DND-41 (cell line): ENCODE measurements at regions not wholly inside any gene's neighbourhood (a gene's known extent, or its start where the extent isn't known, plus 50 kb on each side); places are given as distances from the start of the nearest gene placed in this dataset.

Experiments
- CTCF ChIP-seq: IDR thresholded peaks from 2 replicates; pipeline ENCODE4 v1.5.1; 2012; ENCODE audit warnings: borderline replicate concordance, low read length, moderate library complexity, mild to moderate bottlenecking; ENCODE audit not compliant: poor library complexity, severe bottlenecking; ENCODE audit errors: extremely low read depth
- EZH2 ChIP-seq: IDR thresholded peaks from 3 replicates; pipeline ENCODE4 v1.6.1; 2012; ENCODE audit warnings: borderline replicate concordance, low read depth, mild to moderate bottlenecking, moderate library complexity, low read length, inconsistent platforms; ENCODE audit not compliant: severe bottlenecking

DNA sequence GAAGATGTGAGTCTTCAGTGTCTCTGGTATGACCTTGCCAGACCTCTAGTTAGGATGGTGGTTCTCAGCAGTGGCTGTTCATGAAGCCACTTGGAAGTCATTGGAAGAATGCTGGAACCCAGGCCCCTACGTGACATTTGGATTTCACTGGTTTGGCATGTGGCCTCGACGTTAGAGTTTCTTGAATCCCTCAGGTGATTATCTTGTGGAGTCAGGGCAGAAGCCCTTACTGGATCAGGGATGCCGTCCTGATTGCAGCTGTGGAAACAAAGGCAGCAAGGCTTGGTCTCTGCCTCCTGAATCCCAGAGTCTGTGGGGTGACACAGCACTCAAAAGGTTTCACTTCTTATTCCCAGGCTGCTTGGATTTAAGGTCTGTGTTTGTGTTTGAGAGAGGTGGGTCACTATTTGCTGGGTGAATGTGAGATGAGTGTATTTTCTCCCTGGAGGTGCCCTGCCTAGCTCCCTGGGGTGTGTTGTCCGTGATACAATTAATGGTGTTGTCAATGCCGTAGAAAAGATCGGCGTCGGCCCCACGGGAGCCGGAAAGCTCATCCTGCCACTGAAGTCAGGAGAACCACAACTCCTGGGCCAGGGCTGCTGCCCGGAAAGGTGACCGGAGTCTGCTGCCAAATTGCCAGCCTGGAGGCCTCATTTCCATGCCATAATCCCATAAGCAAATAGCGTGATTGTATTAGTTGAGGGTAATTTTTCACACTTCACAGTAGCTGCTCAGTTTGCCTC lies 939.0 kb downstream of the BRD1 start:
- TF ChIP-seq EZH2 (no peak), CTCF (no peak)
